Transverse colon (tissue), 4 donors: ENCODE measurements at regions not wholly inside any gene's neighbourhood (a gene's known extent, or its start where the extent isn't known, plus 50 kb on each side); places are given as distances from the start of the nearest gene placed in this dataset.

Experiments used
- DNase-seq: peaks from one replicate; pipeline ENCODE4 v3.0.0-alpha.2; 2019
- H3K27ac ChIP-seq, 4 donors: fragments of 200-600 bp; sonication (generic); 2 replicates each; pipeline ENCODE4 v1.5.1; 2016 to 2018; ENCODE audit warnings: inconsistent platforms in 4 of 4
- H3K27me3 ChIP-seq: fragments of 200-600 bp; sonication (generic); 2 replicates; pipeline ENCODE4 v1.5.1; 2017; ENCODE audit warnings: inconsistent platforms
- H3K36me3 ChIP-seq, 4 donors: fragments of 200-600 bp; sonication (generic); 2 replicates each; pipeline ENCODE4 v1.5.1; 2017 to 2019; ENCODE audit warnings: inconsistent platforms in 4 of 4
- H3K4me1 ChIP-seq, 4 donors: fragments of 200-600 bp; sonication (generic); 2 replicates each; pipeline ENCODE4 v1.5.1; 2017 to 2020; ENCODE audit warnings: inconsistent platforms in 4 of 4
- H3K4me3 ChIP-seq, 4 donors: fragments of 200-600 bp; sonication (generic); 1 replicate in 1 of 4; 2 replicates in 3 of 4; pipeline versions ENCODE4 v1.5.1 to v1.6.1; 2017 to 2019; ENCODE audit warnings: inconsistent platforms in 4 of 4
- H3K9me3 ChIP-seq, 2 donors: fragments of 200-600 bp; sonication (generic); 2 replicates each; pipeline ENCODE4 v1.5.1; 2017 to 2019; ENCODE audit warnings: inconsistent platforms in 2 of 2
- CTCF ChIP-seq, 5 experiments: fragments of 200-600 bp in 3 of 5; fragments of 450-650 bp in 2 of 5; sonication (generic) in 3 of 5; IDR thresholded peaks; 1 replicate in 2 of 5; 2 replicates in 3 of 5; pipeline ENCODE4 v1.5.1; 2016 to 2017; ENCODE audit warnings: antibody characterized with exemption in 5 of 5, inconsistent platforms in 3 of 5, mild to moderate bottlenecking in 2 of 5, moderate library complexity in 1 of 5
- EP300 ChIP-seq: sonication (generic); formaldehyde crosslinking; IDR thresholded peaks from one replicate; pipeline ENCODE4 v1.6.1; 2017; ENCODE audit warnings: antibody characterized with exemption, low read depth
- POLR2A ChIP-seq: fragments of 450-650 bp; IDR thresholded peaks from one replicate; pipeline ENCODE4 v1.6.1; 2016; ENCODE audit warnings: antibody characterized with exemption, mild to moderate bottlenecking, moderate library complexity
- POLR2AphosphoS5 ChIP-seq, 3 donors: sonication (generic); formaldehyde crosslinking; IDR thresholded peaks; one replicate each; pipeline ENCODE4 v1.6.1; 2016; ENCODE audit warnings: antibody characterized with exemption in 3 of 3
- WGBS, 2 donors: methylation state at CpG; one replicate each; pipeline ENCODE4 v1.1.5; 2018; ENCODE audit warnings: low coverage in 1 of 2; 5-methylcytosine and 5-hydroxymethylcytosine counted together
- in situ Hi-C, 4 donors: fragments of 200-750 bp; cut with MboI; loops; one replicate each; pipeline versions ENCODE4 v1.15.0 to v1.15.1; 2017; ENCODE audit warnings: low sequenced_read_pairs in 3 of 4, low pct_ligation_motif_present in 1 of 4, low pct_unique_long_range_greater_than_20kb in 1 of 4
- intact Hi-C: fragments of 100-400 bp; cut with DNase I; formaldehyde crosslinking; loops from one replicate; pipeline ENCODE4 v1.15.1; 2023; ENCODE audit warnings: low total_unique reads

GRCh38 chr1:4532656-4533055 lies 121.8 kb upstream of the AJAP1 start:
- no peak overlapping the region for H3K27ac ChIP-seq
- peaks cover 5 to 6% of the 10 kb centered on the region in 2 donors for H3K9me3 ChIP-seq
- no peaks in the 10 kb centered on the region for H3K36me3 ChIP-seq
- no peak overlapping the region for H3K4me3 ChIP-seq
- H3K4me1 ChIP-seq, result no peaks in the 10 kb centered on the region
- 84 to 89% methylated on average over 4 of the region's 4 CpGs for WGBS, 2 donors
- no peak for DNase-seq
- in situ Hi-C loops (no loop called here), intact Hi-C loops (no loop called here)
- no peak for TF ChIP-seq EP300
- TF ChIP-seq CTCF (IDR thresholded peaks at IDR 0.05), result no peak
- TF ChIP-seq POLR2AphosphoS5 (IDR thresholded peaks at IDR 0.05), result no peak
- TF ChIP-seq POLR2A, result no peak
- peaks cover 11% of the 10 kb centered on the region for H3K27me3 ChIP-seq

GRCh38 chr1:4546911-4547310 lies 107.5 kb upstream of the AJAP1 start:
- no peaks in the 10 kb centered on the region for H3K4me1 ChIP-seq
- intact Hi-C loops, result loop anchor here (1.0 kb wide), 1 partner anchor 35 kb away; no protein-coding TSS in a partner anchor
- in situ Hi-C loops, result no loop called here
- no peak overlapping the region for H3K27ac ChIP-seq
- DNase-seq, result no peak
- H3K9me3 ChIP-seq, result no peaks in the 10 kb centered on the region
- TF ChIP-seq POLR2AphosphoS5 (IDR thresholded peaks at IDR 0.05), result no peak
- TF ChIP-seq EP300, result no peak
- no peak for TF ChIP-seq POLR2A
- TF ChIP-seq CTCF (IDR thresholded peaks at IDR 0.05), result no peak
- no peak overlapping the region for H3K4me3 ChIP-seq
- 82 to 88% methylated on average over 4 of the region's 4 CpGs for WGBS, 2 donors
- H3K27me3 ChIP-seq, result no peaks in the 10 kb centered on the region
- no peaks in the 10 kb centered on the region for H3K36me3 ChIP-seq

- Histone ChIP-seq H3K27me3 (no peaks in the 10 kb centered on the region), H3K36me3 (no peaks in the 10 kb centered on the region), H3K9me3 (no peaks in the 10 kb centered on the region), H3K27ac (no peak overlapping the region), H3K4me3 (no peak overlapping the region), H3K4me1 (no peaks in the 10 kb centered on the region)
- 39 to 44% methylated on average over 2 to 3 of the region's 3 CpGs for WGBS, 2 donors
- no peak for DNase-seq
- TF ChIP-seq POLR2AphosphoS5 (IDR thresholded peaks at IDR 0.05) (no peak), EP300 (no peak), CTCF (IDR thresholded peaks at IDR 0.05) (no peak), POLR2A (no peak)
- intact Hi-C loops, result no loop called here
- in situ Hi-C loops, result no loop called here
These were observed 104.5 kb upstream of the AJAP1 start for GRCh38 chr1:4549930-4550329.

- no peaks in the 10 kb centered on the region for H3K4me1 ChIP-seq
- no peak for DNase-seq
- no peak overlapping the region for H3K27ac ChIP-seq
- no peaks in the 10 kb centered on the region for H3K27me3 ChIP-seq
- no peak overlapping the region for H3K4me3 ChIP-seq
- H3K36me3 ChIP-seq, result no peaks in the 10 kb centered on the region
- H3K9me3 ChIP-seq, result no peaks in the 10 kb centered on the region
- intact Hi-C loops (no loop called here), in situ Hi-C loops (no loop called here)
- WGBS, 2 donors, result 16 to 23% methylated on average over 2 of the region's 2 CpGs
- TF ChIP-seq POLR2AphosphoS5 (IDR thresholded peaks at IDR 0.05) (no peak), POLR2A (no peak), EP300 (no peak), CTCF (IDR thresholded peaks at IDR 0.05) (no peak)
These were observed 103.5 kb upstream of the AJAP1 start for GRCh38 chr1:4550941-4551340.
